ENCODE measurements at regions not wholly inside any gene's neighbourhood (a gene's known extent, or its start where the extent isn't known, plus 50 kb on each side); places are given as distances from the start of the nearest gene placed in this dataset.

GRCh38 chr3:111282024-111282423, 210.4 kb downstream of the NECTIN3 start:
- Mint-ChIP-seq H3K36me3 (ENCODE audit: low read depth) (0 out of 2 replicates have a peak, but pooled peaks cover 4% of the 10 kb centered on the region), H3K27me3 (ENCODE audit: insufficient read depth) (peaks cover 12% of the 10 kb centered on the region; the same call in 1 of the 2 replicates), H3K27ac (no peak overlapping the region), H3K4me1 (ENCODE audit: low read depth) (peaks cover 22% of the 10 kb centered on the region), H3K9me3 (no peaks in the 10 kb centered on the region), H3K4me3 (no peak overlapping the region)
- TF ChIP-seq CTCF (IDR thresholded peaks at IDR 0.05) = no peak
- no peak for DNase-seq

GRCh38 chr3:111283165-111283564, 211.5 kb downstream of the NECTIN3 start:
- H3K27ac Mint-ChIP-seq = no peak overlapping the region
- H3K4me3 Mint-ChIP-seq = no peak overlapping the region
- 0 out of 2 replicates have a peak, but pooled peaks cover 4% of the 10 kb centered on the region for H3K36me3 Mint-ChIP-seq (ENCODE audit: low read depth)
- peaks cover 11% of the 10 kb centered on the region; the same call in 1 of the 2 replicates for H3K4me1 Mint-ChIP-seq (ENCODE audit: low read depth)
- no peak for DNase-seq
- TF ChIP-seq CTCF (IDR thresholded peaks at IDR 0.05) = no peak
- H3K9me3 Mint-ChIP-seq = no peaks in the 10 kb centered on the region
- H3K27me3 Mint-ChIP-seq (ENCODE audit: insufficient read depth) = peaks cover 13% of the 10 kb centered on the region; the same call in 1 of the 2 replicates

GRCh38 chr3:111284503-111285183, 213.0 kb downstream of the NECTIN3 start:
- Mint-ChIP-seq H3K4me1 (ENCODE audit: low read depth) (peaks cover 9% of the 10 kb centered on the region; the same call in 1 of the 2 replicates), H3K9me3 (no peaks in the 10 kb centered on the region), H3K27me3 (ENCODE audit: insufficient read depth) (peaks cover 10% of the 10 kb centered on the region; the same call in 1 of the 2 replicates), H3K27ac (no peak overlapping the region), H3K36me3 (ENCODE audit: low read depth) (0 out of 2 replicates have a peak, but pooled peaks cover 4% of the 10 kb centered on the region), H3K4me3 (no peak overlapping the region)
- no peak for DNase-seq
- no peak for TF ChIP-seq CTCF (IDR thresholded peaks at IDR 0.05)

- no peak overlapping the region for H3K27ac Mint-ChIP-seq
- peaks cover 10% of the 10 kb centered on the region; the same call in 1 of the 2 replicates for H3K27me3 Mint-ChIP-seq (ENCODE audit: insufficient read depth)
Observed at GRCh38 chr3:111285184-111285538, 213.5 kb downstream of the NECTIN3 start.

GRCh38 chr3:111285694-111286093, 214.1 kb downstream of the NECTIN3 start:
- peaks cover 9% of the 10 kb centered on the region; the same call in 1 of the 2 replicates for H3K4me1 Mint-ChIP-seq (ENCODE audit: low read depth)
- no peaks in the 10 kb centered on the region for H3K9me3 Mint-ChIP-seq
- no peak overlapping the region for H3K4me3 Mint-ChIP-seq
- H3K27me3 Mint-ChIP-seq (ENCODE audit: insufficient read depth) = peaks cover 10% of the 10 kb centered on the region; the same call in 1 of the 2 replicates
- H3K27ac Mint-ChIP-seq = no peak overlapping the region
- 0 out of 2 replicates have a peak, but pooled peaks cover 4% of the 10 kb centered on the region for H3K36me3 Mint-ChIP-seq (ENCODE audit: low read depth)
- TF ChIP-seq CTCF (IDR thresholded peaks at IDR 0.05) = no peak
- DNase-seq = no peak

More at GRCh38 chr3:111285184-111285538, 213.5 kb downstream of the NECTIN3 start:
- Mint-ChIP-seq H3K4me3 (no peak overlapping the region), H3K9me3 (no peaks in the 10 kb centered on the region), H3K36me3 (ENCODE audit: low read depth) (0 out of 2 replicates have a peak, but pooled peaks cover 4% of the 10 kb centered on the region), H3K4me1 (ENCODE audit: low read depth) (peaks cover 9% of the 10 kb centered on the region; the same call in 1 of the 2 replicates)
- no peak for DNase-seq
- TF ChIP-seq CTCF (IDR thresholded peaks at IDR 0.05) = no peak
